ENCODE measurements at regions not wholly inside any gene's neighbourhood (a gene's known extent, or its start where the extent isn't known, plus 50 kb on each side); places are given as distances from the start of the nearest gene placed in this dataset.
A peak's percentile ranks its signal among the peaks of the same experiment; 100 is the strongest.

- ATAC-seq (no peak), DNase-seq (no peak)
- Histone ChIP-seq H3K9me3 (no peaks in the 10 kb centered on the region), H3K27me3 (no peaks in the 10 kb centered on the region), H3K27ac (no peak overlapping the region), H3K4me3 (no peak overlapping the region), H3K36me3 (no peaks in the 10 kb centered on the region), H3K4me1 (peaks cover 3 to 4% of the 10 kb centered on the region in 2 donors)
- in situ Hi-C loops (cut with MboI; ENCODE audit: low sequenced_read_pairs in 4 of 4) = no loop called here
- TF ChIP-seq CTCF (IDR thresholded peaks at IDR 0.05 in 4 of 5, conservative IDR thresholded peaks at IDR 0.05 in 1 of 5) = no peak
- no peak for TF ChIP-seq POLR2A (IDR thresholded peaks at IDR 0.05)
- intact Hi-C loops (cut with DNase I; ENCODE audit: low total_unique reads) = no loop called here
Observed at GRCh38 chr6:14865531-14866100, 380.3 kb upstream of the JARID2 start.

GRCh38 chr6:14867802-14868201, 378.1 kb upstream of the JARID2 start:
- intact Hi-C loops (cut with DNase I; ENCODE audit: low total_unique reads) = no loop called here
- Histone ChIP-seq H3K36me3 (no peaks in the 10 kb centered on the region), H3K27me3 (no peaks in the 10 kb centered on the region), H3K9me3 (no peaks in the 10 kb centered on the region), H3K27ac (no peak overlapping the region), H3K4me1 (peaks cover 13 to 14% of the 10 kb centered on the region in 2 donors), H3K4me3 (no peak overlapping the region)
- ATAC-seq (no peak), DNase-seq (no peak)
- TF ChIP-seq POLR2A (IDR thresholded peaks at IDR 0.05) (no peak), CTCF (IDR thresholded peaks at IDR 0.05 in 4 of 5, conservative IDR thresholded peaks at IDR 0.05 in 1 of 5) (no peak)
- in situ Hi-C loops (cut with MboI; ENCODE audit: low sequenced_read_pairs in 4 of 4) = no loop called here

GRCh38 chr6:14871221-14871620, 374.6 kb upstream of the JARID2 start:
- no peak overlapping the region for H3K4me3 ChIP-seq
- H3K9me3 ChIP-seq = no peaks in the 10 kb centered on the region
- intact Hi-C loops (cut with DNase I; ENCODE audit: low total_unique reads) = loop anchor here (5.0 kb wide), 1 partner anchor 659 kb away; no protein-coding TSS in a partner anchor
- H3K27ac ChIP-seq = peak overlapping the region; percentile 57 to 74 (median 71)
- H3K4me1 ChIP-seq = peaks cover 13 to 15% of the 10 kb centered on the region in 2 donors
- H3K27me3 ChIP-seq = no peaks in the 10 kb centered on the region
- TF ChIP-seq CTCF (IDR thresholded peaks at IDR 0.05 in 4 of 5, conservative IDR thresholded peaks at IDR 0.05 in 1 of 5) (no peak), POLR2A (IDR thresholded peaks at IDR 0.05) (peak in 1 of 2 donors; percentile 51)
- peak; percentile 74 to 82 for DNase-seq
- in situ Hi-C loops (cut with MboI; ENCODE audit: low sequenced_read_pairs in 4 of 4) = no loop called here
- H3K36me3 ChIP-seq = no peaks in the 10 kb centered on the region
- ATAC-seq = peak; percentile 99

- ATAC-seq (no peak), DNase-seq (no peak)
- intact Hi-C loops (cut with DNase I; ENCODE audit: low total_unique reads) = loop anchor here (5.0 kb wide), 1 partner anchor 661 kb away; no protein-coding TSS in a partner anchor
- no peak for TF ChIP-seq POLR2A (IDR thresholded peaks at IDR 0.05)
- TF ChIP-seq CTCF (IDR thresholded peaks at IDR 0.05 in 4 of 5, conservative IDR thresholded peaks at IDR 0.05 in 1 of 5) = no peak
- in situ Hi-C loops (cut with MboI; ENCODE audit: low sequenced_read_pairs in 4 of 4) = no loop called here
- Histone ChIP-seq H3K27ac (no peak overlapping the region), H3K9me3 (no peaks in the 10 kb centered on the region), H3K4me1 (peaks cover 28 to 33% of the 10 kb centered on the region in 2 donors), H3K4me3 (no peak overlapping the region), H3K36me3 (no peaks in the 10 kb centered on the region), H3K27me3 (no peaks in the 10 kb centered on the region)
Observed at GRCh38 chr6:14873101-14873500, 372.8 kb upstream of the JARID2 start.
